ENCODE measurements at regions not wholly inside any gene's neighbourhood (a gene's known extent, or its start where the extent isn't known, plus 50 kb on each side); places are given as distances from the start of the nearest gene placed in this dataset.

GRCh38 chr10:58063861-58064480, 203.7 kb downstream of the IPMK start:
- TF ChIP-seq CTCF (IDR thresholded peaks at IDR 0.05) (no peak), POLR2A (IDR thresholded peaks at IDR 0.05) (no peak), POLR2AphosphoS5 (IDR thresholded peaks at IDR 0.05) (no peak), EP300 (IDR thresholded peaks at IDR 0.05) (no peak)

Data from stomach (tissue), 4 donors.